ENCODE measurements at regions not wholly inside any gene's neighbourhood (a gene's known extent, or its start where the extent isn't known, plus 50 kb on each side); places are given as distances from the start of the nearest gene placed in this dataset.

DNA sequence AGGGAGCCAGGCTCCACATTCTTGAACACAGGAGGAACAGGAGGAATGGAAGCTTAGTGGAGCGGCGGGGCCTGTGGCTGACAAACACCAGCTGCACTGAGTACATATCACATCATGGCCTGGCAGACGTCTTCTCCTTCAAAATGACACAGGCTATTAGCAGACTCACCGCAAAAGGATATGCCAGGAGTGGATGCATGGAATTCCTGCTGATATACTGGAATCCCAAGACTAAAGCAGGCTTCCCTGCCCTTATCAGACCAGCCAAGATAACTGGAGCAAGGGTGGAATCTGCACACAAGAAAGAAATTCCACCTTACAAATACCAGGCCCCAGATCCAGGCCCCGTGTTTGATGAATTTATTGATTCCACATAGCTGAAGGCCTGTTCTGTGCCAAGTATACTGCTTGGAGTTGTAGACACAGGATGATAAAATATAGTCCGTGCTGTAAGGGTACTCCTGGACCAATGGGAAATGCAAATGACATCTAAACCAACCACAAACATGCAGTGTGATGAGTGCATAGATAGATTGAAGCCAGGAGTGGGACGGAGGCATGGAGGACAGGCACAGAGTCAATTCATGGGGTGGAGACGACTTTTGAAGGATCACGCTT lies 480.5 kb upstream of the ZMIZ1 start:
- no peak overlapping the region for H3K4me2 ChIP-seq
- TF ChIP-seq ELF1 (IDR thresholded peaks at IDR 0.05) (no peak), USF2 (IDR thresholded peaks at IDR 0.05; ENCODE audit: borderline replicate concordance, low read depth, low read length) (no peak), MXI1 (IDR thresholded peaks at IDR 0.05; ENCODE audit: low read depth, low read length) (no peak), SMC3 (IDR thresholded peaks at IDR 0.05; ENCODE audit: low read depth, low read length) (no peak; the same call in 1 of the 2 replicates), JUND (IDR thresholded peaks at IDR 0.05) (peak; percentile 58), MEF2A (IDR thresholded peaks at IDR 0.05; ENCODE audit: borderline replicate concordance, low read depth) (no peak), TAF1 (IDR thresholded peaks at IDR 0.05; ENCODE audit: borderline replicate concordance, low read depth, low read length) (no peak), MAX (IDR thresholded peaks at IDR 0.05; ENCODE audit: low read depth) (0 out of 2 replicates have a peak, but pooled peaks have one; percentile 18), TCF12 (IDR thresholded peaks at IDR 0.05) (peak; percentile 98), GATA2 (CRISPR knock-in tag; IDR thresholded peaks at IDR 0.05) (peak; percentile 66; the same call in 1 of the 2 replicates), RCOR1 (IDR thresholded peaks at IDR 0.05; ENCODE audit: low read length) (peak; percentile 95), FOXM1 (IDR thresholded peaks at IDR 0.05; ENCODE audit: low read depth) (no peak; the same call in 1 of the 2 replicates), PBX3 (IDR thresholded peaks at IDR 0.05) (peak; percentile 96), YY1 (IDR thresholded peaks at IDR 0.05; ENCODE audit: low read depth) (no peak), GABPA (IDR thresholded peaks at IDR 0.05; ENCODE audit: low read depth) (no peak), IRF3 (IDR thresholded peaks at IDR 0.05; ENCODE audit: low read depth, low read length) (no peak), POLR2AphosphoS5 (IDR thresholded peaks at IDR 0.05; ENCODE audit: low read depth, low read length) (peak; percentile 88), TEAD4 (IDR thresholded peaks at IDR 0.05; ENCODE audit: borderline replicate concordance, insufficient read depth) (peak; percentile 93), RAD21 (IDR thresholded peaks at IDR 0.05; ENCODE audit: low read length) (peak; percentile 39), RXRA (IDR thresholded peaks at IDR 0.05; ENCODE audit: borderline replicate concordance, low read depth) (no peak), NFIC (IDR thresholded peaks at IDR 0.05; ENCODE audit: borderline replicate concordance) (peak; percentile 79), EZH2phosphoT487 (IDR thresholded peaks at IDR 0.05; ENCODE audit: borderline replicate concordance, low read depth) (no peak), RFX5 (IDR thresholded peaks at IDR 0.05; ENCODE audit: low read length) (no peak), CHD2 (IDR thresholded peaks at IDR 0.05; ENCODE audit: low read length, partially characterized antibody) (peak; percentile 39)
- TF ChIP-seq, protein P1, sequence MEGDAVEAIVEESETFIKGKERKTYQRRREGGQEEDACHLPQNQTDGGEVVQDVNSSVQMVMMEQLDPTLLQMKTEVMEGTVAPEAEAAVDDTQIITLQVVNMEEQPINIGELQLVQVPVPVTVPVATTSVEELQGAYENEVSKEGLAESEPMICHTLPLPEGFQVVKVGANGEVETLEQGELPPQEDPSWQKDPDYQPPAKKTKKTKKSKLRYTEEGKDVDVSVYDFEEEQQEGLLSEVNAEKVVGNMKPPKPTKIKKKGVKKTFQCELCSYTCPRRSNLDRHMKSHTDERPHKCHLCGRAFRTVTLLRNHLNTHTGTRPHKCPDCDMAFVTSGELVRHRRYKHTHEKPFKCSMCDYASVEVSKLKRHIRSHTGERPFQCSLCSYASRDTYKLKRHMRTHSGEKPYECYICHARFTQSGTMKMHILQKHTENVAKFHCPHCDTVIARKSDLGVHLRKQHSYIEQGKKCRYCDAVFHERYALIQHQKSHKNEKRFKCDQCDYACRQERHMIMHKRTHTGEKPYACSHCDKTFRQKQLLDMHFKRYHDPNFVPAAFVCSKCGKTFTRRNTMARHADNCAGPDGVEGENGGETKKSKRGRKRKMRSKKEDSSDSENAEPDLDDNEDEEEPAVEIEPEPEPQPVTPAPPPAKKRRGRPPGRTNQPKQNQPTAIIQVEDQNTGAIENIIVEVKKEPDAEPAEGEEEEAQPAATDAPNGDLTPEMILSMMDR (IDR thresholded peaks at IDR 0.05): no peak
- TF ChIP-seq, protein P2, sequence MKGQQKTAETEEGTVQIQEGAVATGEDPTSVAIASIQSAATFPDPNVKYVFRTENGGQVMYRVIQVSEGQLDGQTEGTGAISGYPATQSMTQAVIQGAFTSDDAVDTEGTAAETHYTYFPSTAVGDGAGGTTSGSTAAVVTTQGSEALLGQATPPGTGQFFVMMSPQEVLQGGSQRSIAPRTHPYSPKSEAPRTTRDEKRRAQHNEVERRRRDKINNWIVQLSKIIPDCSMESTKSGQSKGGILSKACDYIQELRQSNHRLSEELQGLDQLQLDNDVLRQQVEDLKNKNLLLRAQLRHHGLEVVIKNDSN (IDR thresholded peaks at IDR 0.05; ENCODE audit: borderline replicate concordance, low read depth): no peak
- TF ChIP-seq, protein P3, sequence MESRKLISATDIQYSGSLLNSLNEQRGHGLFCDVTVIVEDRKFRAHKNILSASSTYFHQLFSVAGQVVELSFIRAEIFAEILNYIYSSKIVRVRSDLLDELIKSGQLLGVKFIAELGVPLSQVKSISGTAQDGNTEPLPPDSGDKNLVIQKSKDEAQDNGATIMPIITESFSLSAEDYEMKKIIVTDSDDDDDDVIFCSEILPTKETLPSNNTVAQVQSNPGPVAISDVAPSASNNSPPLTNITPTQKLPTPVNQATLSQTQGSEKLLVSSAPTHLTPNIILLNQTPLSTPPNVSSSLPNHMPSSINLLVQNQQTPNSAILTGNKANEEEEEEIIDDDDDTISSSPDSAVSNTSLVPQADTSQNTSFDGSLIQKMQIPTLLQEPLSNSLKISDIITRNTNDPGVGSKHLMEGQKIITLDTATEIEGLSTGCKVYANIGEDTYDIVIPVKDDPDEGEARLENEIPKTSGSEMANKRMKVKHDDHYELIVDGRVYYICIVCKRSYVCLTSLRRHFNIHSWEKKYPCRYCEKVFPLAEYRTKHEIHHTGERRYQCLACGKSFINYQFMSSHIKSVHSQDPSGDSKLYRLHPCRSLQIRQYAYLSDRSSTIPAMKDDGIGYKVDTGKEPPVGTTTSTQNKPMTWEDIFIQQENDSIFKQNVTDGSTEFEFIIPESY (IDR thresholded peaks at IDR 0.05; ENCODE audit: borderline replicate concordance, low read depth): 0 out of 2 replicates have a peak, but pooled peaks have one; percentile 35

More for the DNA sequence above, 480.5 kb upstream of the ZMIZ1 start:
- H3K9ac ChIP-seq: no peak overlapping the region
- H3K9me2 ChIP-seq: no peaks in the 10 kb centered on the region
- H2AFZ ChIP-seq (ENCODE audit: low read depth): no peak overlapping the region
- 34% methylated on average over 9 of the region's 9 CpGs for WGBS (ENCODE audit: low lambda C conversion rate)
- POLR2A ChIA-PET: interaction anchor here (0.9 kb wide), 1 partner anchor 116 kb away, joined by 4 read pairs; no protein-coding TSS in a partner anchor
- no peaks in the 10 kb centered on the region for H3K9me3 ChIP-seq
- peaks cover 4% of the 10 kb centered on the region for H3F3A ChIP-seq (replicated peaks; ENCODE audit: insufficient read depth)
- no peaks in the 10 kb centered on the region for H4K20me1 ChIP-seq (ENCODE audit: insufficient read depth)
- no peak overlapping the region for H3K4me3 ChIP-seq (ENCODE audit: low read depth in 2 of 2, low read length in 1 of 2)
- H3K27ac ChIP-seq (ENCODE audit: low read depth in 2 of 2, low read length in 1 of 2): peak overlapping the region; percentile 11 to 94; a peak in 3 of 4 replicates
- H3K4me1 ChIP-seq (ENCODE audit: control insufficient read depth in 1 of 2, insufficient read depth in 2 of 2, low read depth in 1 of 2, low read length in 1 of 2): peaks cover 0 to 27% of the 10 kb centered on the region in 2 experiments; a peak in 3 of 4 replicates
- CTCF ChIA-PET: interaction anchor here (0.8 kb wide), 1 partner anchor 151 kb away, joined by 3 read pairs; no protein-coding TSS in a partner anchor
- H3K36me3 ChIP-seq (replicated peaks in 1 of 2; ENCODE audit: control insufficient read depth in 1 of 2, insufficient read depth in 2 of 2, low read length in 1 of 2): no peaks in the 10 kb centered on the region
- H3K27me3 ChIP-seq (ENCODE audit: insufficient read depth): no peaks in the 10 kb centered on the region
- DNase-seq: peak; percentile 65
- no peaks in the 10 kb centered on the region for H3K79me2 ChIP-seq (ENCODE audit: insufficient read depth)
